Spleen (tissue), 7 donors: ENCODE measurements at regions not wholly inside any gene's neighbourhood (a gene's known extent, or its start where the extent isn't known, plus 50 kb on each side); places are given as distances from the start of the nearest gene placed in this dataset.

Source experiments
- CTCF ChIP-seq, 11 experiments: fragments of 200-600 bp in 7 of 11; fragments of 450-650 bp in 4 of 11; sonication (generic) in 4 of 11; IDR thresholded peaks in 8 of 11; conservative IDR thresholded peaks in 3 of 11; 1 replicate in 7 of 11; 2 replicates in 4 of 11; pipeline versions ENCODE4 v1.4.0 to v1.8.0; 2016 to 2021; ENCODE audit warnings: antibody characterized with exemption in 11 of 11, inconsistent platforms in 4 of 11, mild to moderate bottlenecking in 1 of 11
- POLR2A ChIP-seq, 3 donors: fragments of 450-650 bp; IDR thresholded peaks; one replicate each; pipeline ENCODE4 v1.5.1; 2017; ENCODE audit warnings: antibody characterized with exemption in 3 of 3, mild to moderate bottlenecking in 1 of 3
- POLR2AphosphoS5 ChIP-seq, 3 donors: sonication (generic); formaldehyde crosslinking; IDR thresholded peaks; one replicate each; pipeline ENCODE4 v1.5.1; 2017; ENCODE audit warnings: antibody characterized with exemption in 3 of 3
- donor health status: DM: no; HTN: no; CAD: no; lungs with moderate emphysema.
- donor health status: DM: no; HTN: no; CAD: no.
- donor health status: DM: no; HTN: no; CAD: no.

GRCh38 chrX:104430742-104431119 lies 135.3 kb upstream of the IL1RAPL2 start:
- TF ChIP-seq CTCF (IDR thresholded peaks at IDR 0.05 in 8 of 11, conservative IDR thresholded peaks at IDR 0.05 in 3 of 11) (no peak), POLR2A (IDR thresholded peaks at IDR 0.05) (no peak), POLR2AphosphoS5 (IDR thresholded peaks at IDR 0.05) (no peak)
